Progenitor cell of endocrine pancreas (in vitro differentiated cells): ENCODE measurements at regions not wholly inside any gene's neighbourhood (a gene's known extent, or its start where the extent isn't known, plus 50 kb on each side); places are given as distances from the start of the nearest gene placed in this dataset.
"Not testable (repeated sequence)": the region's sequence is repeated elsewhere in the genome, so short reads cannot be mapped to it uniquely, and the experiment has no call there.

ENCODE experiments used
- DNase-seq: peaks from one replicate; pipeline ENCODE4 v3.0.0; 2021; ENCODE audit warnings: low spot score; ENCODE audit not compliant: unreplicated experiment
- H3K27ac Mint-ChIP-seq: 2 replicates; pipeline ENCODE4 v1.8.0; 2021; ENCODE audit warnings: mild to moderate bottlenecking, moderate library complexity, mixed read lengths
- H3K27me3 Mint-ChIP-seq: 2 replicates; pipeline ENCODE4 v1.8.0; 2021; ENCODE audit warnings: mixed read lengths
- H3K36me3 Mint-ChIP-seq: 2 replicates; pipeline ENCODE4 v1.8.0; 2022; ENCODE audit warnings: mixed read lengths; ENCODE audit not compliant: insufficient read depth
- H3K4me1 Mint-ChIP-seq: 2 replicates; pipeline ENCODE4 v1.8.0; 2021; ENCODE audit warnings: low read depth, mixed read lengths
- H3K4me3 Mint-ChIP-seq: 2 replicates; pipeline ENCODE4 v1.8.0; 2021; ENCODE audit warnings: low read depth, mild to moderate bottlenecking, moderate library complexity, mixed read lengths
- H3K9me3 Mint-ChIP-seq: 2 replicates; pipeline ENCODE4 v1.8.0; 2021; ENCODE audit warnings: low read depth, mixed read lengths
- TF ChIP-seq, protein P1 (sequence below): fragments of 200-600 bp; sonication (generic); IDR thresholded peaks from one replicate; pipeline ENCODE4 v1.5.0; 2021; ENCODE audit warnings: antibody characterized with exemption, mild to moderate bottlenecking; ENCODE audit not compliant: unreplicated experiment

DNA sequence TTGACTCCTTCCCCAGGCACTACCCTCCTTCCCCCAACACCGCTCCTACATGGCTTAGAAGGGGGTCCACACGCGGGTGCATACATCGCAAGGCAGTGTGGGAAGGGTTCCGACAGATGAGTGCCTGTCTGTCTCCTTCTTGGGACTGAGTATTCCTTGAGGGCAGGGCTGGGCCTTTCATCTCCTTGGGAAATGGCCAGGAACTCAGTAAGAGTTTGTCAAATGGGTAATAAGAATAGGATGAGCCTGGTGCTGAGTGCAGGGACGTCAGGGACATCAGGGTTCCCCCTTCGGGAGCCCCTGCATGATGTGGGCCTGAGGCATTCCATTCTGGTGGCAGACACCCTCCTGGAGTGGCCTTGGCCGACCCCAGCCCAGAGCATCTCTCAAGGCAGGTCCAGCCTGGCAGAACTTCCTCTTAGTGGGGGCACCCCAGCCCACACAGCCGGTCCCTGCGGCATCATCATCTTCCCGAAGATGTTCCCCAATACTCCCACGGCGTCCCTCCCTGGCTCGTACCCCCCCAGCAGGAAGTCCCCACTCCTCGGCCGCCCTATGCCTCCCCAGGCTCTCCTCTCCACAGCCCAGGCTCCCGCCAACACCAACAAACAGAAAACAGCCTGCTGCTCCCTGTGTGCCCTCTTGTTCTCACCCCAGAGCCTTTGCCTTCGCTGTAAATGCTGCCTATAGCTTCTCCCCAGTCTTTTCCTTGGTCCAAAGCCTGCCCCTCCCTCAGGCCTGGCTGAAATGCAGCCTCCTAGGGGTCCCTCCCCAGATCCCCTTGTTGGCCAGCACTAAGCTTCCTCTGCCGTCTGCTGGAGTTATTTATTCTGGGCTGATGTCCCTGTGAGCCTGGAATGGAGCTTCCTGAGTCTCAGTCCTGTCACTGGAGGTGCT is 67.5 kb upstream of the LCTL start:
- Mint-ChIP-seq H3K27ac (no peak overlapping the region), H3K27me3 (peaks cover 20% of the 10 kb centered on the region), H3K4me3 (no peak overlapping the region), H3K4me1 (peaks cover 15% of the 10 kb centered on the region), H3K36me3 (no peaks in the 10 kb centered on the region), H3K9me3 (no peaks in the 10 kb centered on the region)
- TF ChIP-seq, protein P1, sequence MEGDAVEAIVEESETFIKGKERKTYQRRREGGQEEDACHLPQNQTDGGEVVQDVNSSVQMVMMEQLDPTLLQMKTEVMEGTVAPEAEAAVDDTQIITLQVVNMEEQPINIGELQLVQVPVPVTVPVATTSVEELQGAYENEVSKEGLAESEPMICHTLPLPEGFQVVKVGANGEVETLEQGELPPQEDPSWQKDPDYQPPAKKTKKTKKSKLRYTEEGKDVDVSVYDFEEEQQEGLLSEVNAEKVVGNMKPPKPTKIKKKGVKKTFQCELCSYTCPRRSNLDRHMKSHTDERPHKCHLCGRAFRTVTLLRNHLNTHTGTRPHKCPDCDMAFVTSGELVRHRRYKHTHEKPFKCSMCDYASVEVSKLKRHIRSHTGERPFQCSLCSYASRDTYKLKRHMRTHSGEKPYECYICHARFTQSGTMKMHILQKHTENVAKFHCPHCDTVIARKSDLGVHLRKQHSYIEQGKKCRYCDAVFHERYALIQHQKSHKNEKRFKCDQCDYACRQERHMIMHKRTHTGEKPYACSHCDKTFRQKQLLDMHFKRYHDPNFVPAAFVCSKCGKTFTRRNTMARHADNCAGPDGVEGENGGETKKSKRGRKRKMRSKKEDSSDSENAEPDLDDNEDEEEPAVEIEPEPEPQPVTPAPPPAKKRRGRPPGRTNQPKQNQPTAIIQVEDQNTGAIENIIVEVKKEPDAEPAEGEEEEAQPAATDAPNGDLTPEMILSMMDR = no peak
- no peak for DNase-seq

DNA sequence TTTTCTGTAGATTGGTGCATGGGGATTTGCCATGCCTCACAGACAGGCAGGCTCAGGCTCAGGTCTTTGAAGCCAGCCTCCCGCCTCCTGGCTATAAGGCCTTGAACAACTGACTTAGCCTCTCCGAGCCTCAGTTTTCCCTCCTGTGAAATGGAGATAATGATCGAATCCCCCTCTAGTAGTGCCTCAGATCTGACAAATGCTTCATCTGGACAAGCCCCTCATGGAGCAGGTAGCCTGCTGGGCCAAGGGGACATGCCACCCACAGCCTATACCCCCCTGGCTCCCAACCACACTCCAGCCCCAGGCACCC is 68.1 kb upstream of the LCTL start:
- H3K4me1 Mint-ChIP-seq = peaks cover 15% of the 10 kb centered on the region
- peaks cover 16% of the 10 kb centered on the region for H3K27me3 Mint-ChIP-seq
- no peak for DNase-seq
- H3K27ac Mint-ChIP-seq = no peak overlapping the region
- no peak overlapping the region for H3K4me3 Mint-ChIP-seq
- H3K36me3 Mint-ChIP-seq = no peaks in the 10 kb centered on the region
- TF ChIP-seq, protein P1 = no peak
- no peaks in the 10 kb centered on the region for H3K9me3 Mint-ChIP-seq

DNA sequence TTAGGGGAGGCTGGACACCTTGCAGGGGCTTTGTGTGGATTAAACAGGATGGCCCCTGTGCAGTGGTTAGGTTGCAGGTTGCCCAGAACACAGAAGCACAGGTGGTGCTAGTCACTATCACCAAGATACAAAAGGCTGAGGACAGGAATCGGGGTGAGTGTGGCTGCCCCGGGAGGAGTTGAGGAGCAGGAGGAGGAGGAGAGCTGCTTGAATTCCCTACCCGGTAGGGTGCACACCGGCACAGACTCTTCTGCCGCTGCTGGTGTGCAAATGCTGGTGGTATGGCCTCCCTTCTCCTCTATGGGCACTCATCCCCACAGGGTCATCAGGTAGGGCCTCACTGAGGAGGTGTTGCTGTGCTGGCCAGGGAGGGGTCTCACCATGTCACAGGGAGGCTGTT is 67.5 kb upstream of the SMAD6 start:
- Mint-ChIP-seq H3K4me1 (peaks cover 15% of the 10 kb centered on the region), H3K27ac (no peak overlapping the region), H3K27me3 (peaks cover 14% of the 10 kb centered on the region), H3K4me3 (no peak overlapping the region), H3K9me3 (no peaks in the 10 kb centered on the region), H3K36me3 (no peaks in the 10 kb centered on the region)
- DNase-seq = no peak
- TF ChIP-seq, protein P1 = no peak

DNA sequence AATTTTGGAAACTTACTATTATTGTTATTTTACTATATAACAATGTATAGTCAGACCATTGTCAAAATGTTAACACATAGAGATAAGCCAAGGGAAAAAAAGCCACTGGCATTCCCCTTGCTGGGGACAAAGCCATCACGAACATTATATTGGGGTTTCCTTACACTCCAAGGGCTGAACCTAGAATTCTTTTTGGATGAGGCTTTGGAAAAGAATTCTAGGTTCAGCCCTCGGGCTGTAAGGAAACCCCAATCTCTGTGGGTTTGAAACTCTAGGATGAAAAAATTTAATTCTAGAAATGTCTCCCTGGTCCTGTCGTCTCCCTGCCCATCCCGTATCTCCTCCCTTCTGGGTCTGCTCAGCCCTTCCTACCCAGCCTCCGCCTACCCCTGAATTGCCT is 67.0 kb upstream of the SMAD6 start:
- Mint-ChIP-seq H3K36me3 (no peaks in the 10 kb centered on the region), H3K4me1 (peaks cover 15% of the 10 kb centered on the region), H3K9me3 (no peaks in the 10 kb centered on the region), H3K4me3 (no peak overlapping the region), H3K27ac (no peak overlapping the region), H3K27me3 (peaks cover 14% of the 10 kb centered on the region)
- TF ChIP-seq, protein P1 = no peak
- DNase-seq = no peak

DNA sequence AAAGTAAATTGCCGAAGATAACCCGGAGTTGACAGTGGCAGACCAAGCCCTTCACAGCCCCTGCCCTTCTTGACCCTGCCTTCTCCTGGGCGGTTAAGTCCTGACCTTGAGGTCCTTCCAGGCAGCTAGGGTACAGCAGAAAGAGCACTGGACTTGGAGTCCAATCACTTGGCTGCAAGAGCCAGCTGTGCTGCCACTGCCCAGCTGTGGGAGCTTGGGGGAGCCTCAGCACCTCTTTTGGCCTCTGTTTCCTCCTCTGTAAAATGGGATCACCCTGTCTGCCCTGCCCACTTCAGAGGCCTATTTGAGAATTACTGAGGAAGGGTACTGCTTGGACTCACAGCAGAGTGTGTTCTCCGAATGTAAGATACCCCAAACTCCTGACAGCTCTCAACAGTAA is 66.2 kb upstream of the SMAD6 start:
- Mint-ChIP-seq H3K27ac (no peak overlapping the region), H3K9me3 (no peaks in the 10 kb centered on the region), H3K27me3 (peaks cover 14% of the 10 kb centered on the region), H3K4me1 (peaks cover 8% of the 10 kb centered on the region), H3K4me3 (no peak overlapping the region), H3K36me3 (no peaks in the 10 kb centered on the region)
- DNase-seq = no peak
- TF ChIP-seq, protein P1 = no peak

DNA sequence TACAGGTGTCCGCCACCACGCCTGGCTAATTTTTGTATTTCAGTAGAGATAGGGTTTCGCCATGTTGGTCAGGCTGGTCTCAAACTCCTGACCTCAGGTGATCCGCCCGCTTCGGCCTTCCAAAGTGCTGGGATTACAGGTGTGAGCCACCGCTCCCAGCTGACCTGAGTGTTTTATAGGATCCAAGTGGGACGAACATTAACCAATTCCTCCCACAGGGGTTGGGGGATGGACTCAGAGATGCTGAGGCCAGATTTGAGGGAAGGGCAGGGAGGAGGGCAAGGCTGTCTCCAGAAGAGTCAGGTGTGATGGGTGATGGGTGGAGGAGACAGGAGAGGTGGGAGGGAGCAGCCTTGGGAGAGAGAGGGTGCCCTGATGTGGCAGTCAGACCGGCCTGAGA is 65.0 kb upstream of the SMAD6 start:
- H3K27me3 Mint-ChIP-seq = peaks cover 14% of the 10 kb centered on the region
- H3K36me3 Mint-ChIP-seq, H3K4me1 Mint-ChIP-seq, H3K4me3 Mint-ChIP-seq, DNase-seq, H3K27ac Mint-ChIP-seq, H3K9me3 Mint-ChIP-seq: not testable (repeated sequence)
